ENCODE measurements at regions not wholly inside any gene's neighbourhood (a gene's known extent, or its start where the extent isn't known, plus 50 kb on each side); places are given as distances from the start of the nearest gene placed in this dataset.

GRCh38 chr2:16129716-16130540, 189.6 kb downstream of the MYCN start:
- Histone ChIP-seq H3F3A (ENCODE audit: insufficient read depth, low read length) (no peaks in the 10 kb centered on the region), H3K36me3 (ENCODE audit: insufficient read depth, low read length) (no peaks in the 10 kb centered on the region), H3K27ac (ENCODE audit: low read depth, low read length, poor library complexity, severe bottlenecking) (no peak overlapping the region), H4K20me1 (ENCODE audit: insufficient read depth, low read length) (no peaks in the 10 kb centered on the region), H3K9ac (ENCODE audit: low read length) (no peak overlapping the region), H3K9me2 (ENCODE audit: low read depth, low read length) (no peaks in the 10 kb centered on the region), H3K27me3 (ENCODE audit: insufficient read depth, low read length) (no peaks in the 10 kb centered on the region), H2AFZ (ENCODE audit: low read length) (no peak overlapping the region), H3K4me3 (ENCODE audit: low read depth, low read length, poor library complexity, severe bottlenecking) (no peak overlapping the region), H3K79me2 (ENCODE audit: insufficient read depth, low read length) (no peaks in the 10 kb centered on the region), H3K4me1 (ENCODE audit: insufficient read depth, low read length, severe bottlenecking) (no peaks in the 10 kb centered on the region), H3K9me3 (ENCODE audit: low read length) (no peaks in the 10 kb centered on the region), H3K4me2 (ENCODE audit: low read length) (no peak overlapping the region)
- TF ChIP-seq EZH2 (IDR thresholded peaks at IDR 0.05; ENCODE audit: borderline replicate concordance, low read length) = no peak
- TF ChIP-seq, protein P1, sequence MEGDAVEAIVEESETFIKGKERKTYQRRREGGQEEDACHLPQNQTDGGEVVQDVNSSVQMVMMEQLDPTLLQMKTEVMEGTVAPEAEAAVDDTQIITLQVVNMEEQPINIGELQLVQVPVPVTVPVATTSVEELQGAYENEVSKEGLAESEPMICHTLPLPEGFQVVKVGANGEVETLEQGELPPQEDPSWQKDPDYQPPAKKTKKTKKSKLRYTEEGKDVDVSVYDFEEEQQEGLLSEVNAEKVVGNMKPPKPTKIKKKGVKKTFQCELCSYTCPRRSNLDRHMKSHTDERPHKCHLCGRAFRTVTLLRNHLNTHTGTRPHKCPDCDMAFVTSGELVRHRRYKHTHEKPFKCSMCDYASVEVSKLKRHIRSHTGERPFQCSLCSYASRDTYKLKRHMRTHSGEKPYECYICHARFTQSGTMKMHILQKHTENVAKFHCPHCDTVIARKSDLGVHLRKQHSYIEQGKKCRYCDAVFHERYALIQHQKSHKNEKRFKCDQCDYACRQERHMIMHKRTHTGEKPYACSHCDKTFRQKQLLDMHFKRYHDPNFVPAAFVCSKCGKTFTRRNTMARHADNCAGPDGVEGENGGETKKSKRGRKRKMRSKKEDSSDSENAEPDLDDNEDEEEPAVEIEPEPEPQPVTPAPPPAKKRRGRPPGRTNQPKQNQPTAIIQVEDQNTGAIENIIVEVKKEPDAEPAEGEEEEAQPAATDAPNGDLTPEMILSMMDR (IDR thresholded peaks at IDR 0.05; ENCODE audit: low read length) = no peak

- H3K4me3 ChIP-seq (ENCODE audit: low read depth, low read length, poor library complexity, severe bottlenecking) = no peak overlapping the region
- no peaks in the 10 kb centered on the region for H3K79me2 ChIP-seq (ENCODE audit: insufficient read depth, low read length)
- no peaks in the 10 kb centered on the region for H4K20me1 ChIP-seq (ENCODE audit: insufficient read depth, low read length)
- H3K27me3 ChIP-seq (ENCODE audit: insufficient read depth, low read length) = no peaks in the 10 kb centered on the region
- H2AFZ ChIP-seq (ENCODE audit: low read length) = no peak overlapping the region
- H3K27ac ChIP-seq (ENCODE audit: low read depth, low read length, poor library complexity, severe bottlenecking) = no peak overlapping the region
- no peaks in the 10 kb centered on the region for H3K4me1 ChIP-seq (ENCODE audit: insufficient read depth, low read length, severe bottlenecking)
- TF ChIP-seq, protein P1 (IDR thresholded peaks at IDR 0.05; ENCODE audit: low read length) = no peak
- no peak for TF ChIP-seq EZH2 (IDR thresholded peaks at IDR 0.05; ENCODE audit: borderline replicate concordance, low read length)
- no peaks in the 10 kb centered on the region for H3K9me3 ChIP-seq (ENCODE audit: low read length)
- H3K4me2 ChIP-seq (ENCODE audit: low read length) = no peak overlapping the region
- H3F3A ChIP-seq (ENCODE audit: insufficient read depth, low read length) = no peaks in the 10 kb centered on the region
- H3K36me3 ChIP-seq (ENCODE audit: insufficient read depth, low read length) = no peaks in the 10 kb centered on the region
- H3K9ac ChIP-seq (ENCODE audit: low read length) = no peak overlapping the region
- no peaks in the 10 kb centered on the region for H3K9me2 ChIP-seq (ENCODE audit: low read depth, low read length)
Measured at GRCh38 chr2:16128746-16129610, 188.6 kb downstream of the MYCN start.

GRCh38 chr2:16127958-16128357, 187.6 kb downstream of the MYCN start:
- TF ChIP-seq, protein P1 (IDR thresholded peaks at IDR 0.05; ENCODE audit: low read length) = no peak
- TF ChIP-seq EZH2 (IDR thresholded peaks at IDR 0.05; ENCODE audit: borderline replicate concordance, low read length) = no peak
- Histone ChIP-seq H3F3A (ENCODE audit: insufficient read depth, low read length) (no peaks in the 10 kb centered on the region), H3K9ac (ENCODE audit: low read length) (no peak overlapping the region), H2AFZ (ENCODE audit: low read length) (no peak overlapping the region), H3K9me3 (ENCODE audit: low read length) (no peaks in the 10 kb centered on the region), H3K27me3 (ENCODE audit: insufficient read depth, low read length) (no peaks in the 10 kb centered on the region), H3K4me3 (ENCODE audit: low read depth, low read length, poor library complexity, severe bottlenecking) (no peak overlapping the region), H3K27ac (ENCODE audit: low read depth, low read length, poor library complexity, severe bottlenecking) (no peak overlapping the region), H3K36me3 (ENCODE audit: insufficient read depth, low read length) (no peaks in the 10 kb centered on the region), H3K79me2 (ENCODE audit: insufficient read depth, low read length) (no peaks in the 10 kb centered on the region), H3K4me2 (ENCODE audit: low read length) (no peak overlapping the region), H3K9me2 (ENCODE audit: low read depth, low read length) (no peaks in the 10 kb centered on the region), H3K4me1 (ENCODE audit: insufficient read depth, low read length, severe bottlenecking) (no peaks in the 10 kb centered on the region), H4K20me1 (ENCODE audit: insufficient read depth, low read length) (no peaks in the 10 kb centered on the region)
